HEK293 (cell line): ENCODE measurements at regions not wholly inside any gene's neighbourhood (a gene's known extent, or its start where the extent isn't known, plus 50 kb on each side); places are given as distances from the start of the nearest gene placed in this dataset.

Experiments
- CTCF ChIA-PET: fragments of 350-600 bp; formaldehyde crosslinking; extraction: SDS; loops from one replicate; lab custom pipeline; 2021; ENCODE audit warnings: antibody characterized with exemption; lab: Yijun Ruan, JAX
- POLR2A ChIA-PET: fragments of 300-600 bp; formaldehyde crosslinking; extraction: SDS; loops from one replicate; lab custom pipeline; 2020; ENCODE audit warnings: antibody characterized with exemption, inconsistent platforms; lab: Yijun Ruan, JAX
- H3K27ac ChIP-seq: fragments of 200-500 bp; sonication (Bioruptor generic); 2 replicates; pipeline ENCODE4 v1.5.1; 2014; ENCODE audit warnings: low read depth, low read length, control low read depth, inconsistent platforms; ENCODE audit errors: extremely low read depth
- H3K36me3 ChIP-seq, 2 experiments: fragments of 200-500 bp in 1 of 2; sonication (Bioruptor generic) in 1 of 2; 1 replicate in 1 of 2; 2 replicates in 1 of 2; pipeline ENCODE4 v1.5.1; 2014 to 2017; ENCODE audit warnings: inconsistent platforms in 2 of 2, low read length in 2 of 2; ENCODE audit not compliant: control insufficient read depth in 2 of 2, insufficient read depth in 1 of 2
- H3K4me1 ChIP-seq: fragments of 200-500 bp; sonication (Bioruptor generic); 2 replicates; pipeline ENCODE4 v1.5.1; 2014; ENCODE audit warnings: mild to moderate bottlenecking, low read length, inconsistent platforms; ENCODE audit not compliant: control insufficient read depth, insufficient read depth
- H3K4me3 ChIP-seq: 2 replicates; pipeline ENCODE4 v1.5.1; 2011; ENCODE audit warnings: low read depth, mild to moderate bottlenecking, control low read depth, low read length, moderate library complexity
- H3K9me3 ChIP-seq: fragments of 200-500 bp; sonication (Bioruptor generic); 2 replicates; pipeline ENCODE4 v1.5.1; 2014; ENCODE audit warnings: low read depth, low read length, inconsistent platforms; ENCODE audit not compliant: control insufficient read depth, insufficient read depth
- BCL6B ChIP-seq: fragments of 450-650 bp; formaldehyde crosslinking; IDR thresholded peaks from 2 replicates; pipeline ENCODE4 v1.5.1; 2017; ENCODE audit warnings: missing biosample characterization, missing genetic modification characterization
- HOXD13 ChIP-seq: sonication (generic); formaldehyde crosslinking; IDR thresholded peaks from 2 replicates; pipeline ENCODE4 v1.8.0; 2022; ENCODE audit warnings: missing genetic modification reagents, borderline replicate concordance
- KLF1 ChIP-seq: fragments of 450-650 bp; formaldehyde crosslinking; IDR thresholded peaks from 2 replicates; pipeline ENCODE4 v1.5.1; 2016; ENCODE audit warnings: missing biosample characterization, missing genetic modification characterization
- KLF8 ChIP-seq: fragments of 450-650 bp; formaldehyde crosslinking; IDR thresholded peaks from 2 replicates; pipeline ENCODE4 v1.5.1; 2016; ENCODE audit warnings: missing biosample characterization, missing genetic modification characterization
- PRDM2 ChIP-seq: fragments of 450-650 bp; formaldehyde crosslinking; IDR thresholded peaks from 2 replicates; pipeline ENCODE4 v1.5.1; 2016; ENCODE audit warnings: missing biosample characterization, missing genetic modification characterization, borderline replicate concordance
- SCRT2 ChIP-seq: fragments of 450-650 bp; formaldehyde crosslinking; IDR thresholded peaks from 2 replicates; pipeline ENCODE4 v1.5.1; 2016; ENCODE audit warnings: missing biosample characterization, missing genetic modification characterization
- ZBTB21 ChIP-seq: fragments of 450-650 bp; formaldehyde crosslinking; IDR thresholded peaks from 2 replicates; pipeline ENCODE4 v1.5.1; 2017; ENCODE audit warnings: missing biosample characterization, missing genetic modification characterization
- ZBTB44 ChIP-seq: fragments of 450-650 bp; IDR thresholded peaks from 2 replicates; pipeline ENCODE4 v1.5.1; 2018; ENCODE audit warnings: missing biosample characterization, mild to moderate bottlenecking, missing genetic modification characterization
- ZNF133 ChIP-seq: fragments of 450-650 bp; formaldehyde crosslinking; IDR thresholded peaks from 2 replicates; pipeline ENCODE4 v1.5.1; 2016; ENCODE audit warnings: missing biosample characterization, missing genetic modification characterization
- ZNF148 ChIP-seq: fragments of 450-650 bp; formaldehyde crosslinking; IDR thresholded peaks from 2 replicates; pipeline ENCODE4 v1.5.0; 2017; ENCODE audit warnings: missing biosample characterization, missing genetic modification characterization, borderline replicate concordance
- ZNF155 ChIP-seq: fragments of 450-650 bp; formaldehyde crosslinking; IDR thresholded peaks from 2 replicates; pipeline ENCODE4 v1.5.1; 2016; ENCODE audit warnings: missing biosample characterization, missing genetic modification characterization
- ZNF202 ChIP-seq: fragments of 450-650 bp; formaldehyde crosslinking; IDR thresholded peaks from 2 replicates; pipeline ENCODE4 v1.5.1; 2016; ENCODE audit warnings: missing biosample characterization, missing genetic modification characterization, borderline replicate concordance
- ZNF24 ChIP-seq: fragments of 450-650 bp; formaldehyde crosslinking; IDR thresholded peaks from 2 replicates; pipeline ENCODE4 v1.5.1; 2016; ENCODE audit warnings: missing biosample characterization, missing genetic modification characterization
- ZNF266 ChIP-seq: fragments of 450-650 bp; formaldehyde crosslinking; IDR thresholded peaks from 2 replicates; pipeline ENCODE4 v1.5.1; 2016; ENCODE audit warnings: missing biosample characterization, missing genetic modification characterization, low read depth
- ZNF311 ChIP-seq: fragments of 450-650 bp; formaldehyde crosslinking; IDR thresholded peaks from 2 replicates; pipeline ENCODE4 v1.5.1; 2017; ENCODE audit warnings: missing biosample characterization, missing genetic modification characterization, borderline replicate concordance
- ZNF530 ChIP-seq: fragments of 450-650 bp; formaldehyde crosslinking; IDR thresholded peaks from 2 replicates; pipeline ENCODE4 v1.5.1; 2016; ENCODE audit warnings: low read depth, missing biosample characterization, missing genetic modification characterization
- ZNF549 ChIP-seq: fragments of 450-650 bp; IDR thresholded peaks from 2 replicates; pipeline ENCODE4 v1.5.1; 2018; ENCODE audit warnings: missing biosample characterization, missing genetic modification characterization, mild to moderate bottlenecking, inconsistent platforms, moderate library complexity
- ZNF585B ChIP-seq: fragments of 450-650 bp; formaldehyde crosslinking; IDR thresholded peaks from 2 replicates; pipeline ENCODE4 v1.5.1; 2016; ENCODE audit warnings: missing biosample characterization, missing genetic modification characterization
- ZNF596 ChIP-seq: fragments of 450-650 bp; IDR thresholded peaks from 2 replicates; pipeline ENCODE4 v1.5.0; 2018; ENCODE audit warnings: missing biosample characterization, mild to moderate bottlenecking, missing genetic modification characterization, moderate library complexity
- ZNF677 ChIP-seq: fragments of 450-650 bp; IDR thresholded peaks from 2 replicates; pipeline ENCODE4 v1.5.0; 2018; ENCODE audit warnings: missing biosample characterization, mild to moderate bottlenecking, missing genetic modification characterization, moderate library complexity
- ZNF707 ChIP-seq: fragments of 450-650 bp; formaldehyde crosslinking; IDR thresholded peaks from 2 replicates; pipeline ENCODE4 v1.5.1; 2016; ENCODE audit warnings: missing biosample characterization, missing genetic modification characterization
- ZNF776 ChIP-seq: fragments of 450-650 bp; formaldehyde crosslinking; IDR thresholded peaks from 2 replicates; pipeline ENCODE4 v1.5.0; 2017; ENCODE audit warnings: missing biosample characterization, missing genetic modification characterization, borderline replicate concordance
- ZNF792 ChIP-seq: fragments of 450-650 bp; formaldehyde crosslinking; IDR thresholded peaks from 2 replicates; pipeline ENCODE4 v1.5.1; 2016; ENCODE audit warnings: missing biosample characterization, missing genetic modification characterization
- ZNF830 ChIP-seq: fragments of 450-650 bp; IDR thresholded peaks from 2 replicates; pipeline ENCODE4 v1.5.0; 2018; ENCODE audit warnings: missing biosample characterization, missing genetic modification characterization, low read depth, mild to moderate bottlenecking, moderate library complexity

- TF ChIP-seq ZNF707 (peak; percentile 65; the same call in 1 of the 2 replicates), KLF8 (no peak)
- CTCF ChIA-PET, result no interaction called here
These were observed 108.1 kb downstream of the LRRC70 start for GRCh38 chr5:62686692-62687091.

GRCh38 chr5:62685221-62685620 is 106.6 kb downstream of the LRRC70 start:
- H3K4me1 ChIP-seq, result no peaks in the 10 kb centered on the region
- POLR2A ChIA-PET, result no interaction called here
- no peak for TF ChIP-seq ZNF266 (tag by site-specific recombination)
- TF ChIP-seq ZNF311 (tag by site-specific recombination), result no peak
- no peak for TF ChIP-seq ZNF148
- no peak for TF ChIP-seq ZNF776 (tag by site-specific recombination)
- TF ChIP-seq ZNF585B, result no peak
- no peak for TF ChIP-seq ZNF830 (tag by site-specific recombination)
- TF ChIP-seq ZNF530, result no peak
- TF ChIP-seq ZNF549, result no peak
- TF ChIP-seq ZNF155, result no peak
- no peak for TF ChIP-seq ZNF677 (tag by site-specific recombination)
- no peak for TF ChIP-seq HOXD13
- TF ChIP-seq ZBTB21, result no peak
- no peak for TF ChIP-seq ZBTB44 (tag by site-specific recombination)
- no peak for TF ChIP-seq ZNF24 (tag by site-specific recombination)
- TF ChIP-seq ZNF202, result no peak
- TF ChIP-seq KLF1 (tag by site-specific recombination), result no peak
- no peak for TF ChIP-seq ZNF792 (tag by site-specific recombination)
- no peak for TF ChIP-seq BCL6B (tag by site-specific recombination)
- TF ChIP-seq, all 188 proteins: peak for 0
- CTCF ChIA-PET, result interaction anchor here (0.6 kb wide), 1 partner anchor 57 kb away, joined by 6 read pairs; no protein-coding TSS in a partner anchor
- Histone ChIP-seq H3K4me3 (no peak overlapping the region), H3K9me3 (no peaks in the 10 kb centered on the region), H3K36me3 (no peaks in the 10 kb centered on the region), H3K27ac (no peak overlapping the region)

More at GRCh38 chr5:62686692-62687091, 108.1 kb downstream of the LRRC70 start:
- Histone ChIP-seq H3K4me3 (no peak overlapping the region), H3K4me1 (no peaks in the 10 kb centered on the region), H3K27ac (no peak overlapping the region), H3K9me3 (no peaks in the 10 kb centered on the region), H3K36me3 (no peaks in the 10 kb centered on the region)
- POLR2A ChIA-PET, result no interaction called here

- H3K27ac ChIP-seq, result no peak overlapping the region
- CTCF ChIA-PET, result no interaction called here
- POLR2A ChIA-PET, result no interaction called here
- H3K36me3 ChIP-seq, result no peaks in the 10 kb centered on the region
- no peak overlapping the region for H3K4me3 ChIP-seq
- no peaks in the 10 kb centered on the region for H3K9me3 ChIP-seq
- no peaks in the 10 kb centered on the region for H3K4me1 ChIP-seq
- TF ChIP-seq PRDM2 (tag by site-specific recombination) (no peak), ZNF596 (tag by site-specific recombination) (no peak), SCRT2 (no peak), ZNF830 (tag by site-specific recombination) (no peak), ZNF133 (no peak)
These were observed 105.7 kb downstream of the LRRC70 start for GRCh38 chr5:62684310-62684709.
